Spleen (tissue), 7 donors: ENCODE measurements at regions not wholly inside any gene's neighbourhood (a gene's known extent, or its start where the extent isn't known, plus 50 kb on each side); places are given as distances from the start of the nearest gene placed in this dataset.

Experiments used
- POLR2A ChIP-seq, 3 donors: fragments of 450-650 bp; IDR thresholded peaks; one replicate each; pipeline ENCODE4 v1.5.1; 2017; ENCODE audit warnings: antibody characterized with exemption in 3 of 3, mild to moderate bottlenecking in 1 of 3
- POLR2AphosphoS5 ChIP-seq, 3 donors: sonication (generic); formaldehyde crosslinking; IDR thresholded peaks; one replicate each; pipeline ENCODE4 v1.5.1; 2017; ENCODE audit warnings: antibody characterized with exemption in 3 of 3
- TF ChIP-seq, protein P1 (sequence below), 11 experiments: fragments of 200-600 bp in 7 of 11; fragments of 450-650 bp in 4 of 11; sonication (generic) in 4 of 11; IDR thresholded peaks in 8 of 11; conservative IDR thresholded peaks in 3 of 11; 1 replicate in 7 of 11; 2 replicates in 4 of 11; pipeline versions ENCODE4 v1.4.0 to v1.8.0; 2016 to 2021; ENCODE audit warnings: antibody characterized with exemption in 11 of 11, inconsistent platforms in 4 of 11, mild to moderate bottlenecking in 1 of 11
- donor health status: DM: no; HTN: no; CAD: no; lungs with moderate emphysema.
- donor health status: DM: no; HTN: no; CAD: no.
- donor health status: DM: no; HTN: no; CAD: no.

DNA sequence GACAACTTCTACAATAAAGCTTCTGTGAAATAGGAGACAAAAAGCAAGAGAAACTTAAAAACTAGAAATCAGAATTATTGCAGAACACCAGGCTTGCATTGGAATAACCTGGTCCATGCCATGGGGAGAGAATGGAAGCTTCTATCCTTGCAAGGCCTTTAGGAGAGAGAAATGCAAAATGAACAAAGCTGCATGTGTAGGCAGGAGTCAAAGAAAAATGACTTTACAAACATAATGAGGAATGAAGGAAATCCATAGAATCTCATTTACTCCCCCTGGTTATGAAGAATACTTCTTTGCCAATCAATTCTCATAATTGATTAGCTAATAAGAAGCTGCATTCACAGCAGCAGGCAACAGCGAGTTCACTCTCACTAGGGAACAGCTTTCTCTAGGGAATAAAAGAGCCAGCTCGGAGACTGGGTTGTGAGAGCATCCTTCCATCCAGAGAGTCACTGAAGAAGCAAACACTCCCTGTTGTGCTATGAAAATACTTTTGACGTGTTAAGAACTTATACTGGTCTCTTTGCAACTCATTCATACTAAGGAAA lies 235.9 kb upstream of the LRATD1 start:
- TF ChIP-seq POLR2A (IDR thresholded peaks at IDR 0.05) (no peak), POLR2AphosphoS5 (IDR thresholded peaks at IDR 0.05) (no peak)
- TF ChIP-seq, protein P1, sequence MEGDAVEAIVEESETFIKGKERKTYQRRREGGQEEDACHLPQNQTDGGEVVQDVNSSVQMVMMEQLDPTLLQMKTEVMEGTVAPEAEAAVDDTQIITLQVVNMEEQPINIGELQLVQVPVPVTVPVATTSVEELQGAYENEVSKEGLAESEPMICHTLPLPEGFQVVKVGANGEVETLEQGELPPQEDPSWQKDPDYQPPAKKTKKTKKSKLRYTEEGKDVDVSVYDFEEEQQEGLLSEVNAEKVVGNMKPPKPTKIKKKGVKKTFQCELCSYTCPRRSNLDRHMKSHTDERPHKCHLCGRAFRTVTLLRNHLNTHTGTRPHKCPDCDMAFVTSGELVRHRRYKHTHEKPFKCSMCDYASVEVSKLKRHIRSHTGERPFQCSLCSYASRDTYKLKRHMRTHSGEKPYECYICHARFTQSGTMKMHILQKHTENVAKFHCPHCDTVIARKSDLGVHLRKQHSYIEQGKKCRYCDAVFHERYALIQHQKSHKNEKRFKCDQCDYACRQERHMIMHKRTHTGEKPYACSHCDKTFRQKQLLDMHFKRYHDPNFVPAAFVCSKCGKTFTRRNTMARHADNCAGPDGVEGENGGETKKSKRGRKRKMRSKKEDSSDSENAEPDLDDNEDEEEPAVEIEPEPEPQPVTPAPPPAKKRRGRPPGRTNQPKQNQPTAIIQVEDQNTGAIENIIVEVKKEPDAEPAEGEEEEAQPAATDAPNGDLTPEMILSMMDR (IDR thresholded peaks at IDR 0.05 in 8 of 11, conservative IDR thresholded peaks at IDR 0.05 in 3 of 11) = no peak
